A673 (cell line): ENCODE measurements at regions not wholly inside any gene's neighbourhood (a gene's known extent, or its start where the extent isn't known, plus 50 kb on each side); places are given as distances from the start of the nearest gene placed in this dataset.

Source experiments
- BruUV-seq: library from RNA; stranded (reverse); fragments of 400-500 nt; replicated peaks from 2 replicates; lab custom pipeline; 2021; lab: Mats Ljungman, UMichigan
- CTCF ChIA-PET: fragments of 300-600 bp; sonication (Branson Sonifier 250); formaldehyde crosslinking; loops from one replicate; lab custom pipeline; 2022; ENCODE audit warnings: antibody characterized with exemption; lab: Charles Lee
- POLR2A ChIA-PET: fragments of 300-600 bp; sonication (Branson Sonifier 250); formaldehyde crosslinking; loops from one replicate; lab custom pipeline; 2022; ENCODE audit warnings: antibody characterized with exemption; ENCODE audit not compliant: low non-redundant PET; lab: Charles Lee
- DNase-seq: peaks from one replicate; pipeline ENCODE4 v3.0.0-alpha.2; 2015; ENCODE audit warnings: low spot score
- H3K27ac ChIP-seq: fragments of 200-600 bp; sonication (generic); 2 replicates; pipeline ENCODE4 v1.5.1; 2016; ENCODE audit warnings: mixed run types, low read depth, mild to moderate bottlenecking, mixed read lengths, antibody characterized with exemption, low read length; ENCODE audit not compliant: poor library complexity, severe bottlenecking
- H3K27me3 ChIP-seq: fragments of 200-600 bp; sonication (generic); replicated peaks from 2 replicates; pipeline ENCODE4 v1.6.1; 2017; ENCODE audit warnings: mixed run types, low read depth, mild to moderate bottlenecking, mixed read lengths, antibody characterized with exemption, low read length; ENCODE audit not compliant: insufficient read depth, poor library complexity
- H3K36me3 ChIP-seq: fragments of 200-600 bp; sonication (generic); 2 replicates; pipeline ENCODE4 v1.6.1; 2016; ENCODE audit warnings: mixed run types, mild to moderate bottlenecking, mixed read lengths, antibody characterized with exemption, low read length; ENCODE audit not compliant: insufficient read depth, poor library complexity, severe bottlenecking
- H3K4me1 ChIP-seq: fragments of 200-600 bp; sonication (generic); 2 replicates; pipeline ENCODE4 v1.6.1; 2017; ENCODE audit warnings: mixed run types, mild to moderate bottlenecking, mixed read lengths, antibody characterized with exemption, low read length; ENCODE audit not compliant: insufficient read depth, poor library complexity, severe bottlenecking
- H3K4me3 ChIP-seq: fragments of 200-600 bp; sonication (generic); 2 replicates; pipeline ENCODE4 v1.5.1; 2016; ENCODE audit warnings: low read depth, mixed run types, mild to moderate bottlenecking, mixed read lengths, low read length; ENCODE audit not compliant: poor library complexity, severe bottlenecking
- H3K9me3 ChIP-seq: fragments of 200-600 bp; sonication (generic); 2 replicates; pipeline ENCODE4 v1.6.1; 2016; ENCODE audit warnings: mixed run types, low read depth, mild to moderate bottlenecking, mixed read lengths, antibody characterized with exemption, low read length; ENCODE audit not compliant: poor library complexity, severe bottlenecking
- EZH2 ChIP-seq: fragments of 200-600 bp; sonication (generic); IDR thresholded peaks from 2 replicates; pipeline ENCODE4 v1.6.1; 2017; ENCODE audit warnings: borderline replicate concordance, low read depth, mild to moderate bottlenecking, mixed read lengths, antibody characterized with exemption, low read length; ENCODE audit not compliant: poor library complexity, severe bottlenecking
- intact Hi-C: fragments of 100-400 bp; cut with micrococcal nuclease; formaldehyde crosslinking; loops from one replicate; pipeline ENCODE4 v1.10.0; 2022; ENCODE audit not compliant: unreplicated experiment
- TF ChIP-seq, protein P1 (sequence below): fragments of 300-800, 200-600 bp; sonication (generic); conservative IDR thresholded peaks from 2 replicates; pipeline ENCODE4 v1.5.1; 2017; ENCODE audit warnings: low read depth, mild to moderate bottlenecking, antibody characterized with exemption, low read length, moderate library complexity, mixed read lengths

DNA sequence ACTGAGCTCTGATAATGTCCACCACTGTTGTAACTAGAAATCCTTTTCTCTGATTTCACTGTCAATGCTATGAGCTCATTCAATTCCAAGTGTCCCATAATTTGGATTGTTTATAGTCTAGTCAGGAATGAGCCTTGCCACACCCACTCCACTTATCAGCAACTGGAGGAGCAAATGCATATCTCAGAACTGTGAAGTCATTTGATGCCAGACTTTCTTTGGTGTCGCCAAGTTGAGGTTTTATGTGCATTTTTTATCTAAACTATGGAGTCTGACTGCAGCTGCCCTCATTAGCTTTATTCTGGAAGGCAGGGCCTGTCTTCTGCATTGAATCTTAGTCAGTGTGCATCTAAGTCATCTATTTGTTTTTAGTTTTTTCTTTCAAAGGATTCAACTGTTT lies 361.3 kb downstream of the PMP22 start:
- H3K36me3 ChIP-seq, result no peaks in the 10 kb centered on the region
- H3K27me3 ChIP-seq, result no peaks in the 10 kb centered on the region
- TF ChIP-seq, protein P1, sequence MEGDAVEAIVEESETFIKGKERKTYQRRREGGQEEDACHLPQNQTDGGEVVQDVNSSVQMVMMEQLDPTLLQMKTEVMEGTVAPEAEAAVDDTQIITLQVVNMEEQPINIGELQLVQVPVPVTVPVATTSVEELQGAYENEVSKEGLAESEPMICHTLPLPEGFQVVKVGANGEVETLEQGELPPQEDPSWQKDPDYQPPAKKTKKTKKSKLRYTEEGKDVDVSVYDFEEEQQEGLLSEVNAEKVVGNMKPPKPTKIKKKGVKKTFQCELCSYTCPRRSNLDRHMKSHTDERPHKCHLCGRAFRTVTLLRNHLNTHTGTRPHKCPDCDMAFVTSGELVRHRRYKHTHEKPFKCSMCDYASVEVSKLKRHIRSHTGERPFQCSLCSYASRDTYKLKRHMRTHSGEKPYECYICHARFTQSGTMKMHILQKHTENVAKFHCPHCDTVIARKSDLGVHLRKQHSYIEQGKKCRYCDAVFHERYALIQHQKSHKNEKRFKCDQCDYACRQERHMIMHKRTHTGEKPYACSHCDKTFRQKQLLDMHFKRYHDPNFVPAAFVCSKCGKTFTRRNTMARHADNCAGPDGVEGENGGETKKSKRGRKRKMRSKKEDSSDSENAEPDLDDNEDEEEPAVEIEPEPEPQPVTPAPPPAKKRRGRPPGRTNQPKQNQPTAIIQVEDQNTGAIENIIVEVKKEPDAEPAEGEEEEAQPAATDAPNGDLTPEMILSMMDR, result no peak
- BruUV-seq, result no TSS peak
- ChIA-PET CTCF (no interaction called here), POLR2A (no interaction called here)
- intact Hi-C loops, result no loop called here
- H3K4me1 ChIP-seq, result no peaks in the 10 kb centered on the region
- H3K9me3 ChIP-seq, result peaks cover 13% of the 10 kb centered on the region
- H3K27ac ChIP-seq, result no peak overlapping the region
- DNase-seq, result no peak
- no peak overlapping the region for H3K4me3 ChIP-seq

DNA sequence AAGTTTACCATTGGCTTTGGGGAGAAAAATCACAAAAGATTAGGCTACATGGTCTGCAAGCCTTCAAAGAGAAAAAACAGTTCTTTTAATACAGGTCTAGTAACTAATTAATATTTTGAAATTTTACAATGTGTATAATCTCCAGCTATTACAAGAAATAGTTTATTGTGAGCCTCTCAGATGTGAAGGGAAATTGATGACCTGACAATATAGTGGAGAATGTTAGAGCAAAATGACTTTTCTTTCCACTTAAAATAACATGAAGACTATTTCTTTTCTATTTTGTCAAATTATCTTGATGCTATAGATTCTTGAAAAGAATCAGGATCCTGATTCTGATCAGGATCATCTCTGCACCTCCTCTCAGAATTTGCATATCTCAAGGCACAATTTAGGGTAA lies 362.3 kb downstream of the PMP22 start:
- Histone ChIP-seq H3K27ac (no peak overlapping the region), H3K36me3 (no peaks in the 10 kb centered on the region), H3K4me3 (no peak overlapping the region), H3K27me3 (no peaks in the 10 kb centered on the region), H3K9me3 (peaks cover 17% of the 10 kb centered on the region), H3K4me1 (no peaks in the 10 kb centered on the region)
- ChIA-PET CTCF (no interaction called here), POLR2A (no interaction called here)
- no peak for DNase-seq
- BruUV-seq, result no TSS peak
- no peak for TF ChIP-seq EZH2
- TF ChIP-seq, protein P1, result no peak
- intact Hi-C loops, result no loop called here

DNA sequence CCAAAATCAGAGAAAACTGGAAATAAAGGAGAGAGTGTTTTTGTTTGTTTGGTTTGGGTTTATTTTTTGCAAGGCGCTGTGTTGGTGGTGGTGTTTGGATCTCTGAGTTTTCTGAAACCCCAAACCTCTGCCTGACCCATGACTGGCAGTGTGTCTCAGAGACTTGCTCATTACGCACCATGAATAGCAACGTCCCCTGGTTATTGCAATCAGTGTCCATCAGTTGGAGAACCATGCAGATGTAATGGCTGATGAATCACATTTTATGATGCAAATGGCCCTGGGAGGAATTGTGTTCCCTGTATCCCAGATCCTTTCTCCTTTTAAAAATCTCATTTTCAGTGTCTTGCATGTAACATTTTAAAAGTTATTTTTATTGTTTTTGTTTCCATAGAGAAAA lies 362.8 kb downstream of the PMP22 start:
- TF ChIP-seq, protein P1, result no peak
- no peak for TF ChIP-seq EZH2
- Histone ChIP-seq H3K4me3 (no peak overlapping the region), H3K27me3 (no peaks in the 10 kb centered on the region), H3K36me3 (no peaks in the 10 kb centered on the region), H3K9me3 (peaks cover 17% of the 10 kb centered on the region), H3K27ac (no peak overlapping the region), H3K4me1 (no peaks in the 10 kb centered on the region)
- POLR2A ChIA-PET, result no interaction called here
- DNase-seq, result no peak
- intact Hi-C loops, result no loop called here
- CTCF ChIA-PET, result no interaction called here
- no TSS peak for BruUV-seq
